SW480 (cell line): ENCODE measurements at regions not wholly inside any gene's neighbourhood (a gene's known extent, or its start where the extent isn't known, plus 50 kb on each side); places are given as distances from the start of the nearest gene placed in this dataset.
"Not testable (repeated sequence)": the region's sequence is repeated elsewhere in the genome, so short reads cannot be mapped to it uniquely, and the experiment has no call there.

Experiments
- DNase-seq: peaks from one replicate; pipeline ENCODE4 v3.0.0-alpha.2; 2016; ENCODE audit warnings: low spot score

DNA sequence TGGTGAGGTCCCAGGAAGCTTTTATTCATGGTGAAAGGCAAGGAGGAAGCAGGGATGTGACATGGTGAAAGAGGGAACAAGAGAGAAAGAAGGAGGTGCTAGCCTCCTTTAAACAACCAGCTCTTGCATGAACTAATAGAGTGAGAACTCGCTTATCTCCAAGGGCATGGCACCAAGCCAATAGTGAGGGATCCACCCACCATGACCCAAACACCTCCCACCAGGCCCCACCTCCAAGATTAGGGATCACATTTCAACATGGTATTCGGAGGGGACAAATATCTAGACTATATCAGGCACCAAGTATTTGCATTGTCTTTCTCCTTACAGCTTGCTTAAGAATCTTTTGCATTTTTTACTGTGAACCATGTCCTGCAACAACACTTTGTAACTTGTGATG is 91.9 kb upstream of the DHRS4 start:
- DNase-seq, result peak; percentile 9

- no peak for DNase-seq
Measured at GRCh38 chr14:23862513-23862912, 91.1 kb upstream of the DHRS4 start.

GRCh38 chr14:23863836-23864235 is 89.7 kb upstream of the DHRS4 start:
- DNase-seq, result peak; percentile 70

- peak; percentile 25 for DNase-seq
Measured at GRCh38 chr14:23864259-23864658, 89.3 kb upstream of the DHRS4 start.

DNA sequence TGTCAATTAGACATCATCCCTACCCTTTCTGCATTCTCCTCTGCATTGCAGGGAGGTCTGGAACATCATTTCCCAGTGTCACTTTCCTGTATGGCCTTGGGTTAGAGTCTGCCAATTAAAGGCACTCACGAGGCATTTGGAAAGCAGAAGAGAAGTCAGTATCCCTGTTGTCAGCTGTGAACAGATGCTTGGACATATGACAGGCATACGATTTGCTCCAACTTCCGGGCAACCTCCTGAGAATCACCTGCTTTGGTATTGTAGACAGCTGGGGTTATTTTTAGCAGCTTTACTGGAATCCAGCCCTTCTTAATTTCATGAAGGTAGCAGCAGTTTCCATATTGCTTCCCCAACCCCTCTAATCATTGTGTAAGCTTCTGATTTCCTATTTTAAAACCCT is 88.7 kb upstream of the DHRS4 start:
- DNase-seq, result no peak

GRCh38 chr14:23865502-23865901 is 88.1 kb upstream of the DHRS4 start:
- no peak for DNase-seq

- DNase-seq, result no peak
Measured at GRCh38 chr14:23866269-23866668, 87.3 kb upstream of the DHRS4 start.

GRCh38 chr14:23869078-23869719 is 84.4 kb upstream of the DHRS4 start:
- DNase-seq, result no peak

- no peak for DNase-seq
Measured at GRCh38 chr14:23876160-23876750, 77.3 kb upstream of the DHRS4 start.

- no peak for DNase-seq
Measured at GRCh38 chr14:23877111-23877510, 76.5 kb upstream of the DHRS4 start.

- no peak for DNase-seq
Measured at GRCh38 chr14:23877538-23878180, 75.9 kb upstream of the DHRS4 start.

DNA sequence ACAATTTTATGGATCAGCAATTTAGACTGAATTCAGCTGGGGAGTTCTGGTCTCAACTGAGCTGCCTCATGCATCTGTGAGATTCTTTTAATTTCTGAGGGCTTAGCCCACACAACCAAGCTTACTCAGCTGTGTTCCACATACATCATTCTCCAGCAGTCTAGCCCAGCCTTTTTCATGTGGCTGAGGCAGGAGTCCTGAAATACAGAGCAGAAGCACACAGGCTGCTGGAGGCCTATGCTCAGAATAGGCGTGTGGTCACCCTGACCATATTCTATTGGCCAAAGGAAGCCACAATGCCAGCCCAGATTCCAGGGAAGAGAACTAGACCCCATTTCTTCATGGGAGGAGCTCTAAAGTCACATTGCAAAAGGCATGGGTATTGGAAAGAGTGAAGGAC is 72.3 kb upstream of the DHRS4 start:
- peak; percentile 20 for DNase-seq

DNA sequence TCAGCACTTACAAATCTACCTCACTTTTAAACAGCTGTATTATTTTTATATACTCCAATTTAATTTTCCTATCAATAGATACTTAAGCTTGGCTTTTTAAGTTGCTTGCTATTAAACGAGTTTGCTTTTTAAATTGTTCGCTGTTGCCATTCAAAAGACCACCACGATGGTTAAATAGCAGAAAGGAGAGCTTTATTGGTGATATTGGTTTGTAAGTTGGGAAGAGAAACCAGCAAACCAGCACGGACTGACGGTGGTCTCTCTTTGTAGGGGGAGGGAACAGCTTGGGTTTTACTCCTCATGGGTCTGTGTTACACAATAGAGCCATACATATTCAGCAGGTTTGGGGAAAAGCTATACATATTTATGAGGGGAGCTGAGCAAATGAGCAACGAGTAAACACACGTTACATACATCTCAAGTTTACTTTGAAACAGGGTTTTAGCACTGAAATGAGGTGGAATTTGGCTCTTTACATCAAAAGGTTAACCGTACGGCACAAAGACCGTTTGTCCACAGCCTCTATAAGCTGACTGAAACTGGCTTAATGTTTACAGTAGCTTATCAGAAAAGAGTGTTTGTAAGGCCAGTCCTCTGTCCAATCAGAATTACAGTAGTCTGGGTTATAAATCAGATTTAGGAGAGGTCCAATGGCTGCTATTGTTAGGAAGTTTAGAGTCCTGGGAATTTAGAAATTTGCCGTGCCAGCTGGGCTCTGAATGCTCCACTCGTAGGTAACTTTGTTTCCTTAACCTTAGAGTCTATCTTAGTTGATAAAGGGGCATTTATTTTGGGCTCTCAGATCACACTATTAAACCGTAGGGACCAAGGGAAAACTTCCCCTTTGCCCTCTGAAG is 69.7 kb upstream of the DHRS4 start:
- DNase-seq, result no peak

GRCh38 chr14:23884541-23884904 is 69.0 kb upstream of the DHRS4 start:
- DNase-seq, result no peak

DNA sequence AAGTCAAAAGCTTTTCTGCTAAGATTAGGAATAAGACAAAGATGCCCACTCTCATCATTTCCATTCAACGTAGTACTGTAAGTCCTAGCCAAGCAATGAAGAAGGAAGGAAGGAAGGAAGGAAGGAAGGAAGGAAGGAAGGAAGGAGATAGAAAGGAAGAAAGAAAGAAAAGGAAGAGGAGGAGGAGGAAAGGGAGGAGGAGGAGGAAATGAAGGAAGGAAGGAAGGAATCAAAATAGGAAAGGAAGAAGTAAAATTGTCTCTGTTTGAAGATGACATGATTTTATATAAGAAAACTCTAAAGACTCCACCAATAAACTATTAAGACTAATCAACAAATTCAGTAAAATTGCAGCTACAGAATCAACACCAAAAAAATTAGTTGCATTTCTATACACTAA is 66.0 kb upstream of the DHRS4 start:
- no peak for DNase-seq

- DNase-seq, result not testable (repeated sequence)
Measured at GRCh38 chr14:23891717-23892116, 61.9 kb upstream of the DHRS4 start.

DNA sequence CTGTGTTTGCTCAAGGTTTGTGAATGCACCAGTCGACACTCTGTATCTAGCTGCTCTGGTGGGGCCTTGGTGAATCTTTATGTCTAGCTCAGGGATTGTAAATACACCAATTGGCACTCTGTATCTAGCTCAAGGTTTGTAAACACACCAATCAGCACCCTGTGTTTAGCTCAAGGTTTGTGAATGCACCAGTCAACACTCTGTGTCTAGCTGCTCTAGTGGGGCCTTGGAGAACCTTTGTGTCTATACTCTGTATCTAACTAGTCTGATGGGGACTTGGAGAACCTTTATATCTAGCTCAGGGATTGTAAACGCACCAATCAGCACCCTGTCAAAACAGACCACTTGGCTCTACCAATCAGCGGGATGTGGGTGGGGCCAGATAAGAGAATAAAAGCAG is 61.3 kb upstream of the DHRS4 start:
- DNase-seq, result not testable (repeated sequence)

- DNase-seq, result no peak
Measured at GRCh38 chr14:23894362-23895052, 59.1 kb upstream of the DHRS4 start.

DNA sequence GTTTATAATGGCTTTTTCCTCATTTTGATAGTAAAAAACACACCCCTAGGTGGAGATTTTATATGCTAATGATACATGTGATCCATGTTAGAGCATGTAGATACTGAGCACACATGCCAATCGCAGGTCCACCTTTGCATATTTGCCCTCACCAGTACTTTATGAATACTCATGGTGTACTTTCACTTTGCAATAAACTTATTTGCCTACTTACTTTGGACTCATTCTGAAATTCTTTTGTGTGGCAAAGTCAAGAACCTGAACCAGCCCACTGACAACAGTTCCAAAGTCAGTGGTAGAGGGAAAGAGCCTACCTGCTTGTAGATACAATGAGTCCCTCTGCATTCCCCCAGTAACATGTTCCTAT is 58.5 kb upstream of the DHRS4 start:
- DNase-seq, result no peak

- no peak for DNase-seq
Measured at GRCh38 chr14:23895480-23895879, 58.1 kb upstream of the DHRS4 start.

DNA sequence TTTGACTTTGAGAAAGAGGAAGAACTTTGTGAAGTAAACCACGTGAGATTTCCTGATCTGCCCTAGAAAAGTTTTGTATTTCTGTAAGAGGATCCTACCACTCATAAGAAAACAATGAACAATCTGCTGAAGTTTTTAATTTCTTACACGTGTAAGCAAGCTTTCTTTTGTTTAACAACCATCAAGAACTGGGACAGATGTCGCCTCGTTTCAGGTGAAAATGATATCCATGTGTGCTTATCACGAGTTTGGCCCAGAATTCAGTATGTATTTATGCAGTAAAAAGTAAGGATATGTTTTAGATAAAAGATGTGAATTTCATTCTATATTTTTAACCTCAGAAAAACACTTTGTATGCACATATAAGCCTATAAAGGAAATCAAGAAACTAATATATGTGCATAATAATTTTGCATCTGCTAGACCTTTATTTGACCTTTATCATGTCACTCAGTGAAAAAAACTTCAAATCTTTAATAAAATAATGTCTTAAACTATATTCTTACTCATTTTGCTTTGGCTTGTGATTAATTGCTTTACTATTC is 56.9 kb upstream of the DHRS4 start:
- DNase-seq, result no peak

DNA sequence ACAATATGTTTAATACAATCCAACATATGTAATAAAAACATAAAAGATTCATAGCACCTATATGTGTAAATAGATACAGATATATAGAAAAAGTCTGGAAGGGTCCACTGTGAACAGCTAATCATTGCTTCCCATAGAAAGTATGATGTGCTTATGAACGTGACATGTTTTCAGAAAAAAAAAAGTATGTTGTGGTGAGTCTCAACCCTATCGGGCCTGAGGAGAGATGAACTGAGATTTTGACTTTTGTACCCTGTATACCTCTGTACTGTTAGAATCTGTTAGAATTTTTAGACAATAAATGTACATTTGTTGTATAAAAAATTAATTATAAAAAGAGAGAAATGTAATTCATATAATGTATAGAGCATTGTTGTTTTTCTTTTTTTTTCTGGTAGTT is 56.3 kb upstream of the DHRS4 start:
- DNase-seq, result not testable (repeated sequence)
